C4-2B (cell line): ENCODE measurements at regions not wholly inside any gene's neighbourhood (a gene's known extent, or its start where the extent isn't known, plus 50 kb on each side); places are given as distances from the start of the nearest gene placed in this dataset.
"Not testable (repeated sequence)": the region's sequence is repeated elsewhere in the genome, so short reads cannot be mapped to it uniquely, and the experiment has no call there.

Source experiments
- ZFX ChIP-seq: fragments of 450-650 bp; IDR thresholded peaks from 2 replicates; pipeline ENCODE4 v1.6.1; 2017
- TF ChIP-seq, protein P1 (sequence below): fragments of 450-650 bp; conservative IDR thresholded peaks from 2 replicates; pipeline ENCODE4 v1.5.1; 2017; ENCODE audit warnings: mild to moderate bottlenecking

GRCh38 chr2:94594019-94594836 lies 277.0 kb upstream of the TEKT4 start:
- TF ChIP-seq, protein P1, sequence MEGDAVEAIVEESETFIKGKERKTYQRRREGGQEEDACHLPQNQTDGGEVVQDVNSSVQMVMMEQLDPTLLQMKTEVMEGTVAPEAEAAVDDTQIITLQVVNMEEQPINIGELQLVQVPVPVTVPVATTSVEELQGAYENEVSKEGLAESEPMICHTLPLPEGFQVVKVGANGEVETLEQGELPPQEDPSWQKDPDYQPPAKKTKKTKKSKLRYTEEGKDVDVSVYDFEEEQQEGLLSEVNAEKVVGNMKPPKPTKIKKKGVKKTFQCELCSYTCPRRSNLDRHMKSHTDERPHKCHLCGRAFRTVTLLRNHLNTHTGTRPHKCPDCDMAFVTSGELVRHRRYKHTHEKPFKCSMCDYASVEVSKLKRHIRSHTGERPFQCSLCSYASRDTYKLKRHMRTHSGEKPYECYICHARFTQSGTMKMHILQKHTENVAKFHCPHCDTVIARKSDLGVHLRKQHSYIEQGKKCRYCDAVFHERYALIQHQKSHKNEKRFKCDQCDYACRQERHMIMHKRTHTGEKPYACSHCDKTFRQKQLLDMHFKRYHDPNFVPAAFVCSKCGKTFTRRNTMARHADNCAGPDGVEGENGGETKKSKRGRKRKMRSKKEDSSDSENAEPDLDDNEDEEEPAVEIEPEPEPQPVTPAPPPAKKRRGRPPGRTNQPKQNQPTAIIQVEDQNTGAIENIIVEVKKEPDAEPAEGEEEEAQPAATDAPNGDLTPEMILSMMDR, result not testable (repeated sequence)
- not testable (repeated sequence) for TF ChIP-seq ZFX
